Hepatocyte (in vitro differentiated cells): ENCODE measurements at regions not wholly inside any gene's neighbourhood (a gene's known extent, or its start where the extent isn't known, plus 50 kb on each side); places are given as distances from the start of the nearest gene placed in this dataset.

ENCODE experiments used
- DNase-seq: peaks from one replicate; pipeline ENCODE4 v3.0.0-alpha.2; 2016; ENCODE audit warnings: low spot score
- H2AFZ ChIP-seq: fragments of 200-600 bp; sonication (generic); 2 replicates; pipeline ENCODE4 v1.6.0; 2016; ENCODE audit warnings: antibody characterized with exemption, mild to moderate bottlenecking
- H3K27ac ChIP-seq: fragments of 200-600 bp; sonication (generic); 2 replicates; pipeline ENCODE4 v1.5.1; 2016; ENCODE audit warnings: mild to moderate bottlenecking
- H3K27me3 ChIP-seq: fragments of 200-600 bp; sonication (generic); 2 replicates; pipeline ENCODE4 v1.6.1; 2016
- H3K36me3 ChIP-seq: fragments of 200-600 bp; sonication (generic); replicated peaks from 2 replicates; pipeline ENCODE4 v1.5.1; 2016; ENCODE audit warnings: low read depth; ENCODE audit not compliant: insufficient read depth
- H3K4me1 ChIP-seq: fragments of 200-600 bp; sonication (generic); 2 replicates; pipeline ENCODE4 v1.5.1; 2016; ENCODE audit warnings: mild to moderate bottlenecking, moderate library complexity; ENCODE audit not compliant: insufficient read depth
- H3K4me2 ChIP-seq: fragments of 200-600 bp; sonication (generic); 2 replicates; pipeline ENCODE4 v1.6.0; 2016
- H3K4me3 ChIP-seq: fragments of 200-600 bp; sonication (generic); 2 replicates; pipeline ENCODE4 v1.5.1; 2016; ENCODE audit warnings: mild to moderate bottlenecking
- H3K79me2 ChIP-seq: fragments of 200-600 bp; sonication (generic); 2 replicates; pipeline ENCODE4 v1.6.0; 2017; ENCODE audit warnings: mild to moderate bottlenecking
- H3K9me2 ChIP-seq: fragments of 200-600 bp; sonication (generic); replicated peaks from 2 replicates; pipeline ENCODE4 v1.6.0; 2017; ENCODE audit warnings: mild to moderate bottlenecking; ENCODE audit not compliant: insufficient read depth
- H3K9me3 ChIP-seq: fragments of 200-600 bp; sonication (generic); 2 replicates; pipeline ENCODE4 v1.5.1; 2016; ENCODE audit warnings: low read depth, mild to moderate bottlenecking
- H4K20me1 ChIP-seq: fragments of 200-600 bp; sonication (generic); 2 replicates; pipeline ENCODE4 v1.6.0; 2016; ENCODE audit warnings: mild to moderate bottlenecking; ENCODE audit not compliant: insufficient read depth, poor library complexity, severe bottlenecking
- CTCF ChIP-seq: fragments of 200-600 bp; sonication (generic); IDR thresholded peaks from 2 replicates; pipeline ENCODE4 v1.5.1; 2016; ENCODE audit warnings: antibody characterized with exemption, mild to moderate bottlenecking; ENCODE audit not compliant: poor library complexity
- EZH2 ChIP-seq: fragments of 200-600 bp; sonication (generic); IDR thresholded peaks from 2 replicates; pipeline ENCODE4 v1.6.1; 2016; ENCODE audit warnings: antibody characterized with exemption, mild to moderate bottlenecking, borderline replicate concordance
- EZH2phosphoT487 ChIP-seq: fragments of 200-600 bp; sonication (generic); IDR thresholded peaks from one replicate; pipeline ENCODE4 v1.6.1; 2018; ENCODE audit warnings: antibody characterized with exemption, mild to moderate bottlenecking, low read depth, moderate library complexity; ENCODE audit not compliant: unreplicated experiment, severe bottlenecking
- WGBS: methylation state at CpG from one replicate; pipeline ENCODE4 v1.1.6; 2016; ENCODE audit warnings: low lambda C conversion rate; ENCODE audit errors: missing lambda C conversion rate; 5-methylcytosine and 5-hydroxymethylcytosine counted together

GRCh38 chr1:214220891-214221290, 60.1 kb upstream of the SMYD2 start:
- no peak overlapping the region for H2AFZ ChIP-seq
- DNase-seq: no peak
- H3K27ac ChIP-seq: no peak overlapping the region
- H3K36me3 ChIP-seq: no peaks in the 10 kb centered on the region
- peaks cover 8% of the 10 kb centered on the region for H3K27me3 ChIP-seq
- no peaks in the 10 kb centered on the region for H3K9me2 ChIP-seq
- no peak overlapping the region for H3K4me2 ChIP-seq
- H3K9me3 ChIP-seq: no peaks in the 10 kb centered on the region
- 89% methylated on average over 5 of the region's 5 CpGs for WGBS
- TF ChIP-seq CTCF (no peak), EZH2 (no peak)
- H3K79me2 ChIP-seq: no peaks in the 10 kb centered on the region
- H4K20me1 ChIP-seq: no peaks in the 10 kb centered on the region
- no peak overlapping the region for H3K4me3 ChIP-seq
- peaks cover 11% of the 10 kb centered on the region for H3K4me1 ChIP-seq

GRCh38 chr1:214224611-214225354, 56.2 kb upstream of the SMYD2 start:
- peak overlapping the region; percentile 94 for H2AFZ ChIP-seq
- peak overlapping the region; percentile 84 for H3K4me2 ChIP-seq
- H3K4me1 ChIP-seq: peaks cover 6% of the 10 kb centered on the region
- H4K20me1 ChIP-seq: no peaks in the 10 kb centered on the region
- H3K36me3 ChIP-seq: no peaks in the 10 kb centered on the region
- H3K27me3 ChIP-seq: no peaks in the 10 kb centered on the region
- H3K27ac ChIP-seq: peak overlapping the region; percentile 14
- 13% methylated on average over 24 of the region's 24 CpGs for WGBS
- peak overlapping the region; percentile 31 for H3K4me3 ChIP-seq
- no peaks in the 10 kb centered on the region for H3K9me2 ChIP-seq
- H3K9me3 ChIP-seq: no peaks in the 10 kb centered on the region
- DNase-seq: peak; percentile 23
- no peaks in the 10 kb centered on the region for H3K79me2 ChIP-seq
- TF ChIP-seq EZH2 (no peak), EZH2phosphoT487 (no peak), CTCF (no peak)

GRCh38 chr1:214228976-214229375, 52.0 kb upstream of the SMYD2 start:
- no peaks in the 10 kb centered on the region for H4K20me1 ChIP-seq
- H3K27me3 ChIP-seq: no peaks in the 10 kb centered on the region
- H3K4me2 ChIP-seq: no peak overlapping the region
- H2AFZ ChIP-seq: no peak overlapping the region
- DNase-seq: no peak
- no peaks in the 10 kb centered on the region for H3K79me2 ChIP-seq
- H3K4me1 ChIP-seq: peaks cover 6% of the 10 kb centered on the region
- WGBS: 100% methylated on average over 3 of the region's 3 CpGs
- TF ChIP-seq EZH2 (no peak), EZH2phosphoT487 (no peak), CTCF (no peak)
- no peaks in the 10 kb centered on the region for H3K9me2 ChIP-seq
- H3K36me3 ChIP-seq: no peaks in the 10 kb centered on the region
- H3K27ac ChIP-seq: no peak overlapping the region
- no peak overlapping the region for H3K4me3 ChIP-seq
- H3K9me3 ChIP-seq: no peaks in the 10 kb centered on the region

- H3K9me3 ChIP-seq: no peaks in the 10 kb centered on the region
- TF ChIP-seq EZH2phosphoT487 (no peak), CTCF (no peak), EZH2 (no peak)
- no peak for DNase-seq
- no peaks in the 10 kb centered on the region for H3K27me3 ChIP-seq
- no peaks in the 10 kb centered on the region for H3K9me2 ChIP-seq
- H3K79me2 ChIP-seq: no peaks in the 10 kb centered on the region
- no peak overlapping the region for H2AFZ ChIP-seq
- no peak overlapping the region for H3K4me2 ChIP-seq
- no peak overlapping the region for H3K4me3 ChIP-seq
- H3K4me1 ChIP-seq: peaks cover 2% of the 10 kb centered on the region
- WGBS: 87% methylated on average over 4 of the region's 4 CpGs
- H3K27ac ChIP-seq: no peak overlapping the region
- H3K36me3 ChIP-seq: no peaks in the 10 kb centered on the region
- no peaks in the 10 kb centered on the region for H4K20me1 ChIP-seq
Observed at GRCh38 chr1:214229736-214230135, 51.2 kb upstream of the SMYD2 start.
